ENCODE measurements at regions not wholly inside any gene's neighbourhood (a gene's known extent, or its start where the extent isn't known, plus 50 kb on each side); places are given as distances from the start of the nearest gene placed in this dataset.

GRCh38 chr2:63755965-63756364, 85.7 kb upstream of the UGP2 start:
- no peaks in the 10 kb centered on the region for H3K27me3 ChIP-seq
- H3K9me3 ChIP-seq (replicated peaks in 1 of 11): peaks cover 0 to 5% (median 0%) of the 10 kb centered on the region in 11 experiments; a peak in 1 of 22 replicates
- no peak overlapping the region for H3K27ac ChIP-seq
- no peak overlapping the region for H3K9ac ChIP-seq
- no peaks in the 10 kb centered on the region for H3K36me3 ChIP-seq
- no peak for TF ChIP-seq Cebpa-rat (IDR thresholded peaks at IDR 0.05)
- H3K4me3 ChIP-seq: no peak overlapping the region
- H4K20me1 ChIP-seq: no peaks in the 10 kb centered on the region
- peak overlapping the region in 4 of 11 experiments; percentile 3 to 29 (median 22); a peak in 7 of 22 replicates for H3K4me2 ChIP-seq
- H3K4me1 ChIP-seq: peaks cover 0 to 12% (median 2%) of the 10 kb centered on the region in 10 experiments; a peak in 9 of 20 replicates

- Histone ChIP-seq H3K4me2 (peak overlapping the region in 7 of 11 experiments; percentile 19 to 65 (median 44); a peak in 10 of 22 replicates), H3K27me3 (no peaks in the 10 kb centered on the region), H3K4me1 (peaks cover 0 to 26% (median 13%) of the 10 kb centered on the region in 10 experiments; a peak in 10 of 20 replicates), H4K20me1 (no peaks in the 10 kb centered on the region), H3K9ac (no peak overlapping the region), H3K4me3 (no peak overlapping the region), H3K36me3 (no peaks in the 10 kb centered on the region), H3K27ac (no peak overlapping the region), H3K9me3 (replicated peaks in 1 of 11) (peaks cover 12 to 23% (median 14%) of the 10 kb centered on the region in 11 experiments; a peak in 18 of 22 replicates)
- no peak for TF ChIP-seq Cebpa-rat (IDR thresholded peaks at IDR 0.05)
Observed at GRCh38 chr2:63763391-63763941, 78.2 kb upstream of the UGP2 start.

DNA sequence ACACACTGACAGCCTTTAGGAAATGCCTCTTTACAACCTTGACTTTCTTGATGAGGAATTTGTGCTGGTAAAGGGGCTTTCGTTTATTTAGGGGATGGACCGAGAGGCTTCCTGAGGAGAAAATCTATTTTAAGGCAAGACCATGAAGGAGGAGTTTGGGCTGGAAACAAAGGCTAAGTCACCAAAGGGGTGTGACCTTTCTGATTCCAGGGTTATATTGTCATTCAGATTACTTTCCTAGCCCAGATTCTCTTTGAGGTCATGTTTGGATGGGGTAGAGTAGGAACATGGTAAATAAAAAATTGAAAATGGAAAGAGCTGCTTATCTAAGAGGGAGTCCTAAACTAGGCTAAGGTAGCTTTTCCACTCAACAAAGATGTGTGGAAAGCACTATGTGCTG, 77.1 kb upstream of the UGP2 start:
- Histone ChIP-seq H3K9me3 (replicated peaks in 1 of 11) (peaks cover 12 to 23% (median 15%) of the 10 kb centered on the region in 11 experiments; a peak in 18 of 22 replicates), H4K20me1 (no peaks in the 10 kb centered on the region), H3K27me3 (no peaks in the 10 kb centered on the region), H3K36me3 (no peaks in the 10 kb centered on the region), H3K27ac (no peak overlapping the region), H3K4me1 (peaks cover 0 to 26% (median 13%) of the 10 kb centered on the region in 10 experiments; a peak in 10 of 20 replicates), H3K9ac (no peak overlapping the region), H3K4me2 (no peak overlapping the region; a peak in 2 of 22 replicates), H3K4me3 (no peak overlapping the region)
- no peak for TF ChIP-seq Cebpa-rat (IDR thresholded peaks at IDR 0.05)

- Histone ChIP-seq H3K4me2 (no peak overlapping the region), H3K27me3 (no peaks in the 10 kb centered on the region), H3K36me3 (no peaks in the 10 kb centered on the region), H3K4me3 (no peak overlapping the region), H4K20me1 (no peaks in the 10 kb centered on the region), H3K4me1 (peaks cover 0 to 26% (median 13%) of the 10 kb centered on the region in 10 experiments; a peak in 10 of 20 replicates), H3K27ac (no peak overlapping the region), H3K9me3 (replicated peaks in 1 of 11) (peaks cover 12 to 23% (median 15%) of the 10 kb centered on the region in 11 experiments; a peak in 18 of 22 replicates), H3K9ac (no peak overlapping the region)
- no peak for TF ChIP-seq Cebpa-rat (IDR thresholded peaks at IDR 0.05)
Observed at GRCh38 chr2:63765117-63765516, 76.6 kb upstream of the UGP2 start.

DNA sequence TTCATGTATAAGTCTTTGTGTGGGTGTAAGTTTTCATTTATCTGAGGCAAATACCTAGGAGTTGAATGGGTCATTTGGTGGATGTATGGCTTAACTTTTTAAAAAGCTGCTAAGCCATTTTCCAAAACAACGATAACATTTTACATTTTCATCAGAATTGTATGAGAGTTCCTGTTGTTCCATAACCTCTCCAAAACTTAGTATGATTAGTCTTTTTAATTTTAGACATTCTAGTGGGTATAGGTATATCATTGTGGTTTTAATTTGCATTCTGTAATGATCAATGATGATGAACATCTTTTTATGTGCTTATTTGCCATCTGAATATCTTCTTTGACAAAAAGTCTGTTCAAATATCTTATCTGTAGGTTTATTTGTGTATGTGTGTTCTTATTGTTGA, 74.4 kb upstream of the UGP2 start:
- Histone ChIP-seq H3K4me1 (peaks cover 0 to 26% (median 12%) of the 10 kb centered on the region in 10 experiments; a peak in 10 of 20 replicates), H3K27me3 (no peaks in the 10 kb centered on the region), H3K4me2 (no peak overlapping the region), H3K36me3 (no peaks in the 10 kb centered on the region), H3K27ac (no peak overlapping the region), H3K9ac (no peak overlapping the region), H3K9me3 (replicated peaks in 1 of 11) (peaks cover 12 to 23% (median 15%) of the 10 kb centered on the region in 11 experiments; a peak in 18 of 22 replicates), H4K20me1 (no peaks in the 10 kb centered on the region), H3K4me3 (no peak overlapping the region)
- TF ChIP-seq Cebpa-rat (IDR thresholded peaks at IDR 0.05): no peak

DNA sequence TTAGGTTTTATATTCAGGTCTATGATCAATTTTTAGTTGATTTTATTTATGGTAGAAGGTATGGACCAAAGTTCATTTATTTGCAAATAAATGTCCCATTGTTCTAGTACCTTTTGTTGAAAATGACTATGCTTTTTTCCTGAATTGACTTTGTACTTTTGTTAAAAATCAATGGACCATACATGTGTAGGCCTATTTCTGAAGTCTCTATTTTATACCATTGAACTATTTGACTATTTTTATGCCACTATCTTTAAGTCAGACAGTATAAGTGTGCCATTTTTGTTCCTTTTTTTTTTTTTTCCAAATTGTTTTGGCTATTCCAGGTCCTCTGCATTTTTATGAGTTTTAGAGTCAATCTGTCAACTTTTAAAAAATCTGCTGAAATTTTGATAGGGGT, 73.6 kb upstream of the UGP2 start:
- Histone ChIP-seq H3K4me2 (no peak overlapping the region), H3K9me3 (replicated peaks in 1 of 11) (peaks cover 12 to 23% (median 15%) of the 10 kb centered on the region in 11 experiments; a peak in 18 of 22 replicates), H3K4me1 (peaks cover 0 to 18% (median 7%) of the 10 kb centered on the region in 10 experiments; a peak in 10 of 20 replicates), H4K20me1 (no peaks in the 10 kb centered on the region), H3K36me3 (no peaks in the 10 kb centered on the region), H3K9ac (no peak overlapping the region), H3K27me3 (no peaks in the 10 kb centered on the region), H3K27ac (no peak overlapping the region), H3K4me3 (no peak overlapping the region)
- TF ChIP-seq Cebpa-rat (IDR thresholded peaks at IDR 0.05): no peak

- TF ChIP-seq Cebpa-rat (IDR thresholded peaks at IDR 0.05): no peak
Observed at GRCh38 chr2:63769915-63770314, 71.8 kb upstream of the UGP2 start.

DNA sequence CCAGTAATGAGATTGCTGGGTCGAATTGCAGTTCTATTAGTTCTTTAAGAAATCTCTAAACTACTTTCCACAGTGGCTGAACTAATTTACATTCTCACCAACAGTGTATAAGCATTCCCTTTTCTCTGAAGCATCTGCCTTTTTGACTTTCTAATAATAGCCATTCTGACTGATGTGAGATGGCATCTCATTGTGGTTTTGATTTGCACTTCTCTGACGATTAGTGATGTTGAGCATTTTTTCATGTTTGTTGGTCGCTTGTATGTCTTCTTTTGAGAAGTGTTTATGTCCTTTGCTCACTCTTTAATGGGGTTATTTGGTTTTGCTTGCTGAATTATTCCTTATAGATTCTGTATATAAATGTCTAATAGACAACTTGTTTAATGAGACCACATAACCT, 69.6 kb upstream of the UGP2 start:
- no peaks in the 10 kb centered on the region for H3K4me1 ChIP-seq
- H3K9ac ChIP-seq: no peak overlapping the region
- H3K4me3 ChIP-seq: no peak overlapping the region
- no peaks in the 10 kb centered on the region for H4K20me1 ChIP-seq
- TF ChIP-seq Cebpa-rat (IDR thresholded peaks at IDR 0.05): no peak
- H3K27ac ChIP-seq: no peak overlapping the region
- H3K36me3 ChIP-seq: no peaks in the 10 kb centered on the region
- no peak overlapping the region for H3K4me2 ChIP-seq
- peaks cover 6 to 16% (median 10%) of the 10 kb centered on the region in 11 experiments; a peak in 18 of 22 replicates for H3K9me3 ChIP-seq (replicated peaks in 1 of 11)
- no peaks in the 10 kb centered on the region for H3K27me3 ChIP-seq

More at GRCh38 chr2:63769915-63770314, 71.8 kb upstream of the UGP2 start:
- H3K27me3 ChIP-seq: no peaks in the 10 kb centered on the region
- H3K36me3 ChIP-seq: no peaks in the 10 kb centered on the region
- H3K4me2 ChIP-seq: no peak overlapping the region
- H3K4me1 ChIP-seq: no peaks in the 10 kb centered on the region; a peak in 1 of 20 replicates
- no peak overlapping the region for H3K4me3 ChIP-seq
- no peaks in the 10 kb centered on the region for H4K20me1 ChIP-seq
- no peak overlapping the region for H3K9ac ChIP-seq
- peaks cover 12 to 23% (median 15%) of the 10 kb centered on the region in 11 experiments; a peak in 18 of 22 replicates for H3K9me3 ChIP-seq (replicated peaks in 1 of 11)
- H3K27ac ChIP-seq: no peak overlapping the region

- Histone ChIP-seq H3K4me3 (no peak overlapping the region), H3K36me3 (no peaks in the 10 kb centered on the region), H3K4me2 (no peak overlapping the region), H3K9me3 (replicated peaks in 1 of 11) (no peaks in the 10 kb centered on the region), H3K27ac (no peak overlapping the region), H4K20me1 (no peaks in the 10 kb centered on the region), H3K4me1 (peaks cover 0 to 6% (median 0%) of the 10 kb centered on the region in 10 experiments; a peak in 2 of 20 replicates), H3K9ac (no peak overlapping the region), H3K27me3 (no peaks in the 10 kb centered on the region)
- TF ChIP-seq Cebpa-rat (IDR thresholded peaks at IDR 0.05): no peak
Observed at GRCh38 chr2:63775191-63775590, 66.5 kb upstream of the UGP2 start.

- Histone ChIP-seq H3K4me3 (no peak overlapping the region), H3K36me3 (no peaks in the 10 kb centered on the region), H3K4me2 (no peak overlapping the region), H3K4me1 (peaks cover 0 to 6% (median 0%) of the 10 kb centered on the region in 10 experiments; a peak in 2 of 20 replicates), H3K27ac (no peak overlapping the region), H4K20me1 (no peaks in the 10 kb centered on the region), H3K27me3 (no peaks in the 10 kb centered on the region), H3K9ac (no peak overlapping the region), H3K9me3 (replicated peaks in 1 of 11) (no peaks in the 10 kb centered on the region)
- TF ChIP-seq Cebpa-rat (IDR thresholded peaks at IDR 0.05): no peak
Observed at GRCh38 chr2:63776382-63776781, 65.3 kb upstream of the UGP2 start.
